SK-N-SH (cell line): ENCODE measurements at regions not wholly inside any gene's neighbourhood (a gene's known extent, or its start where the extent isn't known, plus 50 kb on each side); places are given as distances from the start of the nearest gene placed in this dataset.

Experiments used
- CTCF ChIA-PET: fragments of 300-600, 350-600 bp; formaldehyde crosslinking; extraction: SDS; loops from one replicate; lab custom pipeline; 2021; lab: Yijun Ruan, JAX
- POLR2A ChIA-PET: fragments of 350-600 bp; sonication (Branson Sonifier 250); formaldehyde crosslinking; extraction: SDS; loops from one replicate; lab custom pipeline; 2020; ENCODE audit warnings: antibody characterized with exemption, inconsistent platforms; lab: Yijun Ruan, JAX
- DNase-seq: peaks from one replicate; pipeline ENCODE4 v3.0.0; 2012
- H2AFZ ChIP-seq: fragments of 200-600 bp; sonication (generic); 2 replicates; pipeline ENCODE4 v1.8.1; 2016; ENCODE audit warnings: antibody characterized with exemption, mild to moderate bottlenecking, low read depth
- H3F3A ChIP-seq: fragments of 200-600 bp; sonication (generic); replicated peaks from 2 replicates; pipeline ENCODE3; 2016; ENCODE audit warnings: antibody characterized with exemption, mild to moderate bottlenecking; ENCODE audit not compliant: insufficient read depth
- H3K27ac ChIP-seq, 2 experiments: fragments of 200-500 bp in 1 of 2; fragments of 200-600 bp in 1 of 2; sonication (Bioruptor generic) in 1 of 2; sonication (generic), shearing (Covaris generic) in 1 of 2; 2 replicates each; pipeline versions ENCODE4 v1.5.1 to v1.6.1; 2014 to 2016; ENCODE audit warnings: low read depth in 2 of 2, inconsistent platforms in 1 of 2, low read length in 1 of 2, mild to moderate bottlenecking in 1 of 2, mixed read lengths in 1 of 2
- H3K27me3 ChIP-seq: fragments of 200-600 bp; sonication (generic), shearing (Covaris generic); 2 replicates; pipeline ENCODE4 v1.6.1; 2016; ENCODE audit warnings: mixed run types; ENCODE audit not compliant: insufficient read depth
- H3K36me3 ChIP-seq, 2 experiments: fragments of 200-500 bp in 1 of 2; fragments of 200-600 bp in 1 of 2; sonication (Bioruptor generic) in 1 of 2; sonication (generic) in 1 of 2; replicated peaks in 1 of 2; 2 replicates each; pipeline versions ENCODE3 to v1.5.1; 2014 to 2016; ENCODE audit warnings: low read length in 1 of 2, mild to moderate bottlenecking in 1 of 2; ENCODE audit not compliant: insufficient read depth in 2 of 2, control insufficient read depth in 1 of 2
- H3K4me1 ChIP-seq, 2 experiments: fragments of 200-500 bp in 1 of 2; fragments of 200-600 bp in 1 of 2; sonication (Bioruptor generic) in 1 of 2; sonication (generic), shearing (Covaris generic) in 1 of 2; 2 replicates each; pipeline versions ENCODE4 v1.5.1 to v1.6.1; 2014 to 2016; ENCODE audit warnings: low read depth in 1 of 2, low read length in 1 of 2, mixed run types in 1 of 2; ENCODE audit not compliant: insufficient read depth in 2 of 2, control insufficient read depth in 1 of 2
- H3K4me2 ChIP-seq: fragments of 200-600 bp; sonication (generic), shearing (Covaris generic); 2 replicates; pipeline ENCODE4 v1.6.1; 2017; ENCODE audit warnings: mixed run types
- H3K4me3 ChIP-seq, 2 experiments: fragments of 200-500 bp in 1 of 2; fragments of 200-600 bp in 1 of 2; sonication (Bioruptor generic) in 1 of 2; sonication (generic), shearing (Covaris generic) in 1 of 2; 2 replicates each; pipeline versions ENCODE4 v1.5.1 to v1.8.1; 2014 to 2016; ENCODE audit warnings: low read depth in 2 of 2, inconsistent platforms in 1 of 2, low read length in 1 of 2, mild to moderate bottlenecking in 1 of 2, mixed read lengths in 1 of 2, moderate library complexity in 1 of 2
- H3K79me2 ChIP-seq: fragments of 200-600 bp; sonication (generic); 2 replicates; pipeline ENCODE4 v1.8.1; 2017; ENCODE audit warnings: mild to moderate bottlenecking; ENCODE audit not compliant: insufficient read depth
- H3K9ac ChIP-seq: fragments of 200-600 bp; sonication (generic); 2 replicates; pipeline ENCODE4 v1.6.1; 2017; ENCODE audit warnings: mixed run types
- H3K9me2 ChIP-seq: fragments of 200-600 bp; sonication (generic); 2 replicates; pipeline ENCODE4 v1.6.1; 2017; ENCODE audit warnings: mixed run types
- H3K9me3 ChIP-seq: fragments of 200-600 bp; sonication (generic); 2 replicates; pipeline ENCODE4 v1.6.1; 2017; ENCODE audit warnings: mixed run types, mild to moderate bottlenecking, moderate library complexity
- H4K20me1 ChIP-seq: fragments of 200-600 bp; sonication (generic); 2 replicates; pipeline ENCODE4 v1.6.1; 2017; ENCODE audit warnings: mild to moderate bottlenecking, mixed run types; ENCODE audit not compliant: insufficient read depth
- ELF1 ChIP-seq: IDR thresholded peaks from 2 replicates; pipeline ENCODE4 v1.4.0; 2012
- EZH2phosphoT487 ChIP-seq: fragments of 200-600 bp; sonication (generic); IDR thresholded peaks from 2 replicates; pipeline ENCODE4 v1.6.1; 2017; ENCODE audit warnings: low read depth, mixed run types, mild to moderate bottlenecking, antibody characterized with exemption, moderate library complexity, borderline replicate concordance
- FOSL2 ChIP-seq: IDR thresholded peaks from 2 replicates; pipeline ENCODE4 v1.4.0; 2012; ENCODE audit warnings: low read depth, mild to moderate bottlenecking, moderate library complexity, borderline replicate concordance
- FOXJ3 ChIP-seq: sonication (generic); formaldehyde crosslinking; IDR thresholded peaks from 2 replicates; pipeline ENCODE4 v1.5.1; 2020; ENCODE audit warnings: mild to moderate bottlenecking, missing genetic modification reagents
- FOXM1 ChIP-seq: IDR thresholded peaks from 2 replicates; pipeline ENCODE4 v1.4.0; 2012; ENCODE audit warnings: low read depth, mild to moderate bottlenecking
- GATA2 ChIP-seq: sonication (generic); formaldehyde crosslinking; IDR thresholded peaks from 2 replicates; pipeline ENCODE4 v1.5.0; 2020; ENCODE audit warnings: mild to moderate bottlenecking, missing genetic modification reagents
- JUND ChIP-seq: IDR thresholded peaks from 2 replicates; pipeline ENCODE4 v1.4.0; 2012
- MAX ChIP-seq: IDR thresholded peaks from 2 replicates; pipeline ENCODE4 v1.4.0; 2012; ENCODE audit warnings: low read depth
- MXI1 ChIP-seq: IDR thresholded peaks from 2 replicates; pipeline ENCODE4 v1.6.1; 2012; ENCODE audit warnings: mild to moderate bottlenecking, low read depth, low read length, improper control_type of control experiment
- NFIC ChIP-seq: IDR thresholded peaks from 2 replicates; pipeline ENCODE4 v1.4.0; 2012; ENCODE audit warnings: borderline replicate concordance
- PBX3 ChIP-seq: IDR thresholded peaks from 2 replicates; pipeline ENCODE4; 2012
- RAD21 ChIP-seq: IDR thresholded peaks from 2 replicates; pipeline ENCODE4 v1.6.1; 2012; ENCODE audit warnings: mild to moderate bottlenecking, low read length
- RXRA ChIP-seq: IDR thresholded peaks from 2 replicates; pipeline ENCODE4 v1.4.0; 2012; ENCODE audit warnings: low read depth, mild to moderate bottlenecking, borderline replicate concordance
- SMC3 ChIP-seq: IDR thresholded peaks from 2 replicates; pipeline ENCODE4 v1.6.1; 2012; ENCODE audit warnings: low read depth, low read length, improper control_type of control experiment
- TAF1 ChIP-seq: IDR thresholded peaks from 2 replicates; pipeline ENCODE4 v1.6.1; 2012; ENCODE audit warnings: low read depth, mild to moderate bottlenecking, low read length, moderate library complexity, borderline replicate concordance
- TCF12 ChIP-seq: IDR thresholded peaks from 2 replicates; pipeline ENCODE4 v1.4.0; 2012
- TEAD4 ChIP-seq: IDR thresholded peaks from 2 replicates; pipeline ENCODE4 v1.4.0; 2012; ENCODE audit warnings: mild to moderate bottlenecking, borderline replicate concordance; ENCODE audit not compliant: insufficient read depth
- USF1 ChIP-seq: IDR thresholded peaks from 2 replicates; pipeline ENCODE4 v1.4.0; 2012; ENCODE audit warnings: low read depth, borderline replicate concordance
- USF2 ChIP-seq: fragments of 150-350 bp; IDR thresholded peaks from 2 replicates; pipeline ENCODE4 v1.6.1; 2017; ENCODE audit warnings: antibody characterized with exemption, low read length, low read depth, borderline replicate concordance
- YY1 ChIP-seq: IDR thresholded peaks from 2 replicates; pipeline ENCODE4 v1.4.0; 2012; ENCODE audit warnings: low read depth, mild to moderate bottlenecking
- ZBTB33 ChIP-seq: IDR thresholded peaks from 2 replicates; pipeline ENCODE4 v1.4.0; 2012; ENCODE audit warnings: low read depth, borderline replicate concordance
- WGBS: methylation state at CpG from one replicate; pipeline ENCODE4 v1.1.6; 2017; ENCODE audit warnings: low lambda C conversion rate; 5-methylcytosine and 5-hydroxymethylcytosine counted together

GRCh38 chr10:44757551-44758205 lies 153.5 kb upstream of the TMEM72 start:
- POLR2A ChIA-PET: no interaction called here
- Histone ChIP-seq H3K4me3 (no peak overlapping the region), H3K4me2 (no peak overlapping the region), H3F3A (peaks cover 32% of the 10 kb centered on the region), H3K27ac (no peak overlapping the region), H3K27me3 (no peaks in the 10 kb centered on the region), H3K9ac (no peak overlapping the region), H3K9me3 (no peaks in the 10 kb centered on the region), H2AFZ (no peak overlapping the region), H3K36me3 (no peaks in the 10 kb centered on the region), H3K79me2 (no peaks in the 10 kb centered on the region), H4K20me1 (no peaks in the 10 kb centered on the region), H3K4me1 (peaks cover 0 to 12% of the 10 kb centered on the region in 2 experiments; a peak in 1 of 4 replicates), H3K9me2 (no peaks in the 10 kb centered on the region)
- 12% methylated on average over 5 of the region's 5 CpGs for WGBS
- DNase-seq: no peak
- TF ChIP-seq USF1 (no peak), GATA2 (CRISPR knock-in tag) (no peak), FOXM1 (no peak), RXRA (no peak), EZH2phosphoT487 (no peak), JUND (no peak), FOSL2 (no peak), TAF1 (no peak), MXI1 (no peak), TEAD4 (no peak), MAX (no peak), ELF1 (no peak), RAD21 (no peak), PBX3 (no peak)
- CTCF ChIA-PET: no interaction called here

GRCh38 chr10:44759122-44759521 lies 152.0 kb upstream of the TMEM72 start:
- Histone ChIP-seq H3K9me3 (no peaks in the 10 kb centered on the region), H3K4me1 (peaks cover 0 to 7% of the 10 kb centered on the region in 2 experiments; a peak in 1 of 4 replicates), H3K4me3 (no peak overlapping the region), H3F3A (peaks cover 29% of the 10 kb centered on the region), H3K9me2 (no peaks in the 10 kb centered on the region), H3K36me3 (no peaks in the 10 kb centered on the region), H3K4me2 (no peak overlapping the region), H2AFZ (no peak overlapping the region), H3K27ac (peak overlapping the region in 1 of 2 experiments; percentile 92; a peak in 1 of 4 replicates), H3K79me2 (no peaks in the 10 kb centered on the region), H3K9ac (no peak overlapping the region), H3K27me3 (no peaks in the 10 kb centered on the region), H4K20me1 (no peaks in the 10 kb centered on the region)
- no peak for TF ChIP-seq GATA2 (CRISPR knock-in tag)
- no peak for TF ChIP-seq USF1
- TF ChIP-seq ZBTB33: no peak
- no peak for TF ChIP-seq FOXJ3 (CRISPR knock-in tag)
- no peak for TF ChIP-seq JUND
- no peak for TF ChIP-seq YY1
- no peak for TF ChIP-seq FOSL2
- no peak for TF ChIP-seq MAX
- TF ChIP-seq SMC3: no peak
- TF ChIP-seq ELF1: no peak
- TF ChIP-seq USF2: no peak
- no peak for TF ChIP-seq TCF12
- TF ChIP-seq NFIC: no peak
- DNase-seq: no peak
- ChIA-PET CTCF (no interaction called here), POLR2A (no interaction called here)
- 2% methylated on average over 5 of the region's 5 CpGs for WGBS
